K562 (cell line): ENCODE measurements at regions not wholly inside any gene's neighbourhood (a gene's known extent, or its start where the extent isn't known, plus 50 kb on each side); places are given as distances from the start of the nearest gene placed in this dataset.

Source experiments
- AFF1 ChIP-seq, 2 experiments: fragments of 450-650 bp; IDR thresholded peaks; 2 replicates each; pipeline ENCODE4 v1.6.1; 2018; ENCODE audit warnings: mild to moderate bottlenecking in 2 of 2, low read depth in 1 of 2; ENCODE audit not compliant: partially characterized antibody in 2 of 2
- CEBPB ChIP-seq: fragments of 450-650 bp; IDR thresholded peaks from 2 replicates; pipeline ENCODE4 v1.6.1; 2016; ENCODE audit warnings: missing genetic modification characterization, missing compliant biosample characterization
- EGR1 ChIP-seq: fragments of 450-650 bp; conservative IDR thresholded peaks from 2 replicates; pipeline ENCODE4 v1.6.1; 2017; ENCODE audit warnings: mild to moderate bottlenecking
- SMARCA4 ChIP-seq: fragments of 450-650 bp; IDR thresholded peaks from 2 replicates; pipeline ENCODE4 v1.6.1; 2016
- TFE3 ChIP-seq: fragments of 450-650 bp; formaldehyde crosslinking; IDR thresholded peaks from 2 replicates; pipeline ENCODE4 v1.4.0; 2020; ENCODE audit warnings: mild to moderate bottlenecking, mixed read lengths
- THAP12 ChIP-seq: fragments of 250-450 bp; sonication (Bioruptor Pico); IDR thresholded peaks from 2 replicates; pipeline ENCODE4 v1.9.0; 2021; ENCODE audit warnings: mild to moderate bottlenecking, inconsistent platforms
- ZNF239 ChIP-seq: fragments of 250-450 bp; sonication (Bioruptor Pico); IDR thresholded peaks from 2 replicates; pipeline ENCODE4 v1.4.0; 2020; ENCODE audit warnings: mild to moderate bottlenecking
- ZNF436 ChIP-seq: fragments of 250-450, 450-650 bp; sonication (Bioruptor Pico); formaldehyde crosslinking; IDR thresholded peaks from 2 replicates; pipeline ENCODE4 v1.7.0; 2020; ENCODE audit warnings: mild to moderate bottlenecking
- TF ChIP-seq, protein P1 (sequence below): sonication (generic); formaldehyde crosslinking; IDR thresholded peaks from 2 replicates; pipeline ENCODE4 v1.8.0; 2023; ENCODE audit warnings: missing genetic modification reagents, mild to moderate bottlenecking, borderline replicate concordance

- TF ChIP-seq THAP12 (no peak), AFF1 (IDR thresholded peaks at IDR 0.05; ENCODE audit: low read depth in 1 of 2, partially characterized antibody in 2 of 2) (no peak), SMARCA4 (no peak), ZNF239 (CRISPR knock-in tag) (no peak), CEBPB (tag) (no peak), ZNF436 (CRISPR knock-in tag) (no peak), EGR1 (no peak), TFE3 (no peak)
- TF ChIP-seq, protein P1, sequence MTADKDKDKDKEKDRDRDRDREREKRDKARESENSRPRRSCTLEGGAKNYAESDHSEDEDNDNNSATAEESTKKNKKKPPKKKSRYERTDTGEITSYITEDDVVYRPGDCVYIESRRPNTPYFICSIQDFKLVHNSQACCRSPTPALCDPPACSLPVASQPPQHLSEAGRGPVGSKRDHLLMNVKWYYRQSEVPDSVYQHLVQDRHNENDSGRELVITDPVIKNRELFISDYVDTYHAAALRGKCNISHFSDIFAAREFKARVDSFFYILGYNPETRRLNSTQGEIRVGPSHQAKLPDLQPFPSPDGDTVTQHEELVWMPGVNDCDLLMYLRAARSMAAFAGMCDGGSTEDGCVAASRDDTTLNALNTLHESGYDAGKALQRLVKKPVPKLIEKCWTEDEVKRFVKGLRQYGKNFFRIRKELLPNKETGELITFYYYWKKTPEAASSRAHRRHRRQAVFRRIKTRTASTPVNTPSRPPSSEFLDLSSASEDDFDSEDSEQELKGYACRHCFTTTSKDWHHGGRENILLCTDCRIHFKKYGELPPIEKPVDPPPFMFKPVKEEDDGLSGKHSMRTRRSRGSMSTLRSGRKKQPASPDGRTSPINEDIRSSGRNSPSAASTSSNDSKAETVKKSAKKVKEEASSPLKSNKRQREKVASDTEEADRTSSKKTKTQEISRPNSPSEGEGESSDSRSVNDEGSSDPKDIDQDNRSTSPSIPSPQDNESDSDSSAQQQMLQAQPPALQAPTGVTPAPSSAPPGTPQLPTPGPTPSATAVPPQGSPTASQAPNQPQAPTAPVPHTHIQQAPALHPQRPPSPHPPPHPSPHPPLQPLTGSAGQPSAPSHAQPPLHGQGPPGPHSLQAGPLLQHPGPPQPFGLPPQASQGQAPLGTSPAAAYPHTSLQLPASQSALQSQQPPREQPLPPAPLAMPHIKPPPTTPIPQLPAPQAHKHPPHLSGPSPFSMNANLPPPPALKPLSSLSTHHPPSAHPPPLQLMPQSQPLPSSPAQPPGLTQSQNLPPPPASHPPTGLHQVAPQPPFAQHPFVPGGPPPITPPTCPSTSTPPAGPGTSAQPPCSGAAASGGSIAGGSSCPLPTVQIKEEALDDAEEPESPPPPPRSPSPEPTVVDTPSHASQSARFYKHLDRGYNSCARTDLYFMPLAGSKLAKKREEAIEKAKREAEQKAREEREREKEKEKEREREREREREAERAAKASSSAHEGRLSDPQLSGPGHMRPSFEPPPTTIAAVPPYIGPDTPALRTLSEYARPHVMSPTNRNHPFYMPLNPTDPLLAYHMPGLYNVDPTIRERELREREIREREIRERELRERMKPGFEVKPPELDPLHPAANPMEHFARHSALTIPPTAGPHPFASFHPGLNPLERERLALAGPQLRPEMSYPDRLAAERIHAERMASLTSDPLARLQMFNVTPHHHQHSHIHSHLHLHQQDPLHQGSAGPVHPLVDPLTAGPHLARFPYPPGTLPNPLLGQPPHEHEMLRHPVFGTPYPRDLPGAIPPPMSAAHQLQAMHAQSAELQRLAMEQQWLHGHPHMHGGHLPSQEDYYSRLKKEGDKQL (CRISPR knock-in tag): no peak
- TF ChIP-seq, all 486 proteins: peak for 0
Observed at GRCh38 chr10:88069338-88069737, 205.9 kb downstream of the PTEN start (continued).
